CD14-positive monocyte (primary cell): ENCODE measurements at regions not wholly inside any gene's neighbourhood (a gene's known extent, or its start where the extent isn't known, plus 50 kb on each side); places are given as distances from the start of the nearest gene placed in this dataset.

ENCODE experiments used
- DNase-seq, 3 donors: peaks; one replicate each; pipeline ENCODE4 v3.0.0-alpha.2; 2011 to 2022
- H2AFZ ChIP-seq: 2 replicates; pipeline ENCODE4 v1.6.0; 2012; ENCODE audit warnings: mild to moderate bottlenecking, low read depth, low read length, inconsistent platforms; ENCODE audit not compliant: insufficient read depth, poor library complexity, severe bottlenecking
- H3K27ac ChIP-seq, 2 donors: 1 replicate in 1 of 2; 2 replicates in 1 of 2; pipeline ENCODE4 v1.5.1; 2012 to 2013; ENCODE audit warnings: low read length in 2 of 2, control low read depth in 1 of 2, inconsistent platforms in 1 of 2, low read depth in 1 of 2, mild to moderate bottlenecking in 1 of 2
- H3K27me3 ChIP-seq, 2 donors: one replicate each; pipeline versions ENCODE4 v1.6.0 to v1.6.1; 2011 to 2013; ENCODE audit warnings: low read length in 2 of 2; ENCODE audit not compliant: control insufficient read depth in 2 of 2, insufficient read depth in 2 of 2
- H3K36me3 ChIP-seq, 2 donors: replicated peaks in 1 of 2; 1 replicate in 1 of 2; 2 replicates in 1 of 2; pipeline versions ENCODE4 v1.5.1 to v1.6.1; 2012 to 2013; ENCODE audit warnings: low read length in 2 of 2, control low read depth in 1 of 2, inconsistent platforms in 1 of 2, mild to moderate bottlenecking in 1 of 2; ENCODE audit not compliant: insufficient read depth in 2 of 2, control insufficient read depth in 1 of 2
- H3K4me1 ChIP-seq, 2 donors: 1 replicate in 1 of 2; 2 replicates in 1 of 2; pipeline versions ENCODE4 v1.5.1 to v1.6.1; 2012 to 2013; ENCODE audit warnings: low read length in 2 of 2, control low read depth in 1 of 2, inconsistent platforms in 1 of 2, mild to moderate bottlenecking in 1 of 2, moderate library complexity in 1 of 2; ENCODE audit not compliant: insufficient read depth in 2 of 2, control insufficient read depth in 1 of 2
- H3K4me2 ChIP-seq: replicated peaks from 2 replicates; pipeline ENCODE3; 2012; ENCODE audit warnings: low read length, moderate library complexity, mild to moderate bottlenecking; ENCODE audit not compliant: poor library complexity, severe bottlenecking; ENCODE audit errors: extremely low read depth
- H3K4me3 ChIP-seq, 3 experiments: fragments of 200-600 bp in 1 of 3; sonication (generic) in 1 of 3; replicated peaks in 1 of 3; 1 replicate in 2 of 3; 2 replicates in 1 of 3; pipeline ENCODE4 v1.5.1; 2011 to 2013; ENCODE audit warnings: low read length in 3 of 3, mild to moderate bottlenecking in 3 of 3, control low read depth in 2 of 3, low read depth in 2 of 3, inconsistent platforms in 1 of 3, moderate library complexity in 1 of 3
- H3K79me2 ChIP-seq: 2 replicates; pipeline ENCODE4 v1.6.0; 2012; ENCODE audit warnings: mild to moderate bottlenecking, control low read depth, inconsistent platforms, low read length, moderate library complexity; ENCODE audit not compliant: insufficient read depth
- H3K9ac ChIP-seq: 2 replicates; pipeline ENCODE4 v1.6.0; 2017; ENCODE audit warnings: low read length, mild to moderate bottlenecking; ENCODE audit not compliant: insufficient read depth, poor library complexity, severe bottlenecking
- H3K9me3 ChIP-seq, 2 donors: replicated peaks in 1 of 2; 1 replicate in 1 of 2; 2 replicates in 1 of 2; pipeline versions ENCODE4 v1.5.1 to v1.6.1; 2012 to 2013; ENCODE audit warnings: low read length in 2 of 2, control low read depth in 1 of 2; ENCODE audit not compliant: control insufficient read depth in 1 of 2, insufficient read depth in 1 of 2
- H4K20me1 ChIP-seq: 2 replicates; pipeline ENCODE4 v1.6.0; 2012; ENCODE audit warnings: mild to moderate bottlenecking, low read length, control low read depth, moderate library complexity; ENCODE audit not compliant: insufficient read depth
- H3K27ac Mint-ChIP-seq, 7 donors: one replicate each; pipeline ENCODE4 v1.8.0; 2020; ENCODE audit warnings: mild to moderate bottlenecking in 7 of 7, mixed read lengths in 7 of 7, moderate library complexity in 6 of 7, inconsistent platforms in 2 of 7
- H3K27me3 Mint-ChIP-seq, 3 donors: one replicate each; pipeline ENCODE4 v1.8.0; 2021 to 2022; ENCODE audit warnings: low read depth in 3 of 3, mild to moderate bottlenecking in 3 of 3, mixed read lengths in 3 of 3, moderate library complexity in 3 of 3, inconsistent platforms in 1 of 3
- H3K36me3 Mint-ChIP-seq, 2 donors: one replicate each; pipeline ENCODE4 v1.8.0; 2020; ENCODE audit warnings: mixed read lengths in 2 of 2, inconsistent platforms in 1 of 2, mild to moderate bottlenecking in 1 of 2
- H3K4me1 Mint-ChIP-seq: one replicate; pipeline ENCODE4 v1.8.0; 2020; ENCODE audit warnings: mild to moderate bottlenecking, mixed read lengths
- H3K4me3 Mint-ChIP-seq, 2 donors: one replicate each; pipeline ENCODE4 v1.8.0; 2020; ENCODE audit warnings: mild to moderate bottlenecking in 2 of 2, mixed read lengths in 2 of 2, moderate library complexity in 1 of 2
- H3K9me3 Mint-ChIP-seq, 7 donors: one replicate each; pipeline ENCODE4 v1.8.0; 2020 to 2022; ENCODE audit warnings: mixed read lengths in 7 of 7, mild to moderate bottlenecking in 6 of 7, moderate library complexity in 6 of 7, inconsistent platforms in 2 of 7
- WGBS: methylation state at CpG from one replicate; pipeline ENCODE4 v1.1.5; 2013; ENCODE audit warnings: missing lambda C conversion rate; ENCODE audit not compliant: insufficient coverage; 5-methylcytosine and 5-hydroxymethylcytosine counted together
- intact Hi-C, 2 donors: fragments of 100-400 bp; cut with micrococcal nuclease; formaldehyde crosslinking; loops; one replicate each; pipeline versions ENCODE4 v1.15.0 to v1.15.1; 2023
- TF ChIP-seq, protein P1 (sequence below): fragments of 200-600 bp; IDR thresholded peaks from one replicate; pipeline ENCODE4 v1.8.0; 2022; ENCODE audit warnings: antibody characterized with exemption, mild to moderate bottlenecking

- H2AFZ ChIP-seq, result no peak overlapping the region
- H3K27me3 Mint-ChIP-seq, result peaks cover 4 to 20% (median 16%) of the 10 kb centered on the region in 3 donors
- H4K20me1 ChIP-seq, result no peaks in the 10 kb centered on the region
- DNase-seq, result no peak
- no peaks in the 10 kb centered on the region for H3K4me1 Mint-ChIP-seq
- H3K4me3 ChIP-seq, result no peak overlapping the region
- no peak overlapping the region for H3K9ac ChIP-seq
- no peaks in the 10 kb centered on the region for H3K27me3 ChIP-seq
- no peak overlapping the region for H3K27ac Mint-ChIP-seq
- no peak overlapping the region for H3K4me3 Mint-ChIP-seq
- no peaks in the 10 kb centered on the region for H3K79me2 ChIP-seq
- intact Hi-C loops, result no loop called here
- H3K9me3 ChIP-seq, result peaks cover 0 to 10% of the 10 kb centered on the region in 2 donors
- H3K4me2 ChIP-seq, result no peak overlapping the region
- no peaks in the 10 kb centered on the region for H3K36me3 Mint-ChIP-seq
- peaks cover 2 to 9% (median 5%) of the 10 kb centered on the region in 7 donors for H3K9me3 Mint-ChIP-seq
- WGBS, result 20% methylated on average over 1 of the region's 1 CpG
- H3K4me1 ChIP-seq, result no peaks in the 10 kb centered on the region
- TF ChIP-seq, protein P1, sequence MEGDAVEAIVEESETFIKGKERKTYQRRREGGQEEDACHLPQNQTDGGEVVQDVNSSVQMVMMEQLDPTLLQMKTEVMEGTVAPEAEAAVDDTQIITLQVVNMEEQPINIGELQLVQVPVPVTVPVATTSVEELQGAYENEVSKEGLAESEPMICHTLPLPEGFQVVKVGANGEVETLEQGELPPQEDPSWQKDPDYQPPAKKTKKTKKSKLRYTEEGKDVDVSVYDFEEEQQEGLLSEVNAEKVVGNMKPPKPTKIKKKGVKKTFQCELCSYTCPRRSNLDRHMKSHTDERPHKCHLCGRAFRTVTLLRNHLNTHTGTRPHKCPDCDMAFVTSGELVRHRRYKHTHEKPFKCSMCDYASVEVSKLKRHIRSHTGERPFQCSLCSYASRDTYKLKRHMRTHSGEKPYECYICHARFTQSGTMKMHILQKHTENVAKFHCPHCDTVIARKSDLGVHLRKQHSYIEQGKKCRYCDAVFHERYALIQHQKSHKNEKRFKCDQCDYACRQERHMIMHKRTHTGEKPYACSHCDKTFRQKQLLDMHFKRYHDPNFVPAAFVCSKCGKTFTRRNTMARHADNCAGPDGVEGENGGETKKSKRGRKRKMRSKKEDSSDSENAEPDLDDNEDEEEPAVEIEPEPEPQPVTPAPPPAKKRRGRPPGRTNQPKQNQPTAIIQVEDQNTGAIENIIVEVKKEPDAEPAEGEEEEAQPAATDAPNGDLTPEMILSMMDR, result no peak
- no peaks in the 10 kb centered on the region for H3K36me3 ChIP-seq
- no peak overlapping the region for H3K27ac ChIP-seq
Observed at GRCh38 chr14:96999654-97000155, 202.5 kb downstream of the VRK1 start.

- Histone ChIP-seq H3K4me2 (no peak overlapping the region), H3K27me3 (no peaks in the 10 kb centered on the region), H4K20me1 (no peaks in the 10 kb centered on the region), H3K4me3 (no peak overlapping the region), H3K79me2 (no peaks in the 10 kb centered on the region), H3K36me3 (no peaks in the 10 kb centered on the region), H2AFZ (no peak overlapping the region), H3K4me1 (no peaks in the 10 kb centered on the region), H3K9me3 (peaks cover 0 to 14% of the 10 kb centered on the region in 2 donors), H3K9ac (no peak overlapping the region), H3K27ac (no peak overlapping the region)
- Mint-ChIP-seq H3K9me3 (peaks cover 7 to 17% (median 13%) of the 10 kb centered on the region in 7 donors), H3K27me3 (peaks cover 6 to 9% (median 8%) of the 10 kb centered on the region in 3 donors), H3K27ac (peak overlapping the region in 1 of 7 donors; percentile 2), H3K36me3 (no peaks in the 10 kb centered on the region), H3K4me1 (no peaks in the 10 kb centered on the region), H3K4me3 (no peak overlapping the region)
- TF ChIP-seq, protein P1, result no peak
- intact Hi-C loops, result no loop called here
- 97% methylated on average over 6 of the region's 7 CpGs for WGBS
- no peak for DNase-seq
Observed at GRCh38 chr14:97002454-97002853, 205.3 kb downstream of the VRK1 start.
